ENCODE measurements at regions not wholly inside any gene's neighbourhood (a gene's known extent, or its start where the extent isn't known, plus 50 kb on each side); places are given as distances from the start of the nearest gene placed in this dataset.

GRCh38 chr5:68587171-68587570, 371.6 kb downstream of the PIK3R1 start:
- TF ChIP-seq, protein P1, sequence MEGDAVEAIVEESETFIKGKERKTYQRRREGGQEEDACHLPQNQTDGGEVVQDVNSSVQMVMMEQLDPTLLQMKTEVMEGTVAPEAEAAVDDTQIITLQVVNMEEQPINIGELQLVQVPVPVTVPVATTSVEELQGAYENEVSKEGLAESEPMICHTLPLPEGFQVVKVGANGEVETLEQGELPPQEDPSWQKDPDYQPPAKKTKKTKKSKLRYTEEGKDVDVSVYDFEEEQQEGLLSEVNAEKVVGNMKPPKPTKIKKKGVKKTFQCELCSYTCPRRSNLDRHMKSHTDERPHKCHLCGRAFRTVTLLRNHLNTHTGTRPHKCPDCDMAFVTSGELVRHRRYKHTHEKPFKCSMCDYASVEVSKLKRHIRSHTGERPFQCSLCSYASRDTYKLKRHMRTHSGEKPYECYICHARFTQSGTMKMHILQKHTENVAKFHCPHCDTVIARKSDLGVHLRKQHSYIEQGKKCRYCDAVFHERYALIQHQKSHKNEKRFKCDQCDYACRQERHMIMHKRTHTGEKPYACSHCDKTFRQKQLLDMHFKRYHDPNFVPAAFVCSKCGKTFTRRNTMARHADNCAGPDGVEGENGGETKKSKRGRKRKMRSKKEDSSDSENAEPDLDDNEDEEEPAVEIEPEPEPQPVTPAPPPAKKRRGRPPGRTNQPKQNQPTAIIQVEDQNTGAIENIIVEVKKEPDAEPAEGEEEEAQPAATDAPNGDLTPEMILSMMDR (IDR thresholded peaks at IDR 0.05; ENCODE audit: low read depth, low read length): no peak
- no peak for TF ChIP-seq MAX (IDR thresholded peaks at IDR 0.05; ENCODE audit: low read depth, low read length)
- no peak for TF ChIP-seq POLR2A (IDR thresholded peaks at IDR 0.05; ENCODE audit: extremely low read depth, insufficient read length)
- no peak for TF ChIP-seq MYC (IDR thresholded peaks at IDR 0.05; ENCODE audit: low read depth, low read length)
